ENCODE measurements at regions not wholly inside any gene's neighbourhood (a gene's known extent, or its start where the extent isn't known, plus 50 kb on each side); places are given as distances from the start of the nearest gene placed in this dataset.

- no peak for DNase-seq (ENCODE audit: low spot score)
These were observed 51.0 kb upstream of the TNC start for GRCh38 chr9:115169003-115169402.

DNA sequence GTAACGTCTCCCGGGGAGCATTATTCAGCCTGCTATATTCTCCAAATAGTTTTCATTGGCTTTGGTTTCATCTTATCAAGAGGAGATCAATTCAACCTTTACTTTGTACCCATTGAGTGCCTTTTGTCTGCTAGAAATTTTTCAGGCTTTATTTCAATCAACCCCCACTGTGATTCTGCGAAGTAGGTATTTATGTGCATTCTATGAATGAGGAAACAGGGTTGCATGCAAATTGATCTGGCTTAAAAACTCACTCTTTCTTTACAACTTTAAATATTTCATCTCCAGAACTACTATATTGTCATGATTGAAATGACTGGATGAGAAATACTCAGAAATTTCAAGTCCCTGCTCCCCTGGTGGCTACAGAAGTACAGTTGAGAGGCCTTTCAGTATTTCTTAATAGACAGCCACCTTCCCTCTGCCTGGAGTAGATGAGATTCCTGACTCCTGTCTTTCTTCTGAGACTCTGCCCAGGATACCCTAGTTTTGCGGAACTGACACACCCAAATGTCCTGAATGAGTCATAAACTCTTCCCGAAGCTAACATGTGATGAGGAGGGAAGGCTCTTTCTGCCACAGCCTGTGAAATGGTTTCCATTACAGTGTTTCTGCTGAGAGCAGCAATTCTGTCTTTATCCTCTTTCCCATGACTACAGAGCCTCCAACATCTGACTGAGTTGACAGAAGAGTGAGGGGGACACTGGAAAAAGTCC, 52.6 kb upstream of the TNC start:
- DNase-seq (ENCODE audit: low spot score): peak; percentile 61

- no peak for DNase-seq (ENCODE audit: low spot score)
These were observed 54.0 kb upstream of the TNC start for GRCh38 chr9:115171921-115172388.

- no peak for DNase-seq (ENCODE audit: low spot score)
These were observed 64.3 kb upstream of the TNC start for GRCh38 chr9:115182264-115182663.

- DNase-seq (ENCODE audit: low spot score): no peak
These were observed 65.5 kb upstream of the TNC start for GRCh38 chr9:115183436-115183835.

- DNase-seq (ENCODE audit: low spot score): no peak
These were observed 71.7 kb upstream of the TNC start for GRCh38 chr9:115189686-115190085.

GRCh38 chr9:115191667-115192066, 73.7 kb upstream of the TNC start:
- no peak for DNase-seq (ENCODE audit: low spot score)

GRCh38 chr9:115192280-115192679, 74.3 kb upstream of the TNC start:
- DNase-seq (ENCODE audit: low spot score): no peak

DNA sequence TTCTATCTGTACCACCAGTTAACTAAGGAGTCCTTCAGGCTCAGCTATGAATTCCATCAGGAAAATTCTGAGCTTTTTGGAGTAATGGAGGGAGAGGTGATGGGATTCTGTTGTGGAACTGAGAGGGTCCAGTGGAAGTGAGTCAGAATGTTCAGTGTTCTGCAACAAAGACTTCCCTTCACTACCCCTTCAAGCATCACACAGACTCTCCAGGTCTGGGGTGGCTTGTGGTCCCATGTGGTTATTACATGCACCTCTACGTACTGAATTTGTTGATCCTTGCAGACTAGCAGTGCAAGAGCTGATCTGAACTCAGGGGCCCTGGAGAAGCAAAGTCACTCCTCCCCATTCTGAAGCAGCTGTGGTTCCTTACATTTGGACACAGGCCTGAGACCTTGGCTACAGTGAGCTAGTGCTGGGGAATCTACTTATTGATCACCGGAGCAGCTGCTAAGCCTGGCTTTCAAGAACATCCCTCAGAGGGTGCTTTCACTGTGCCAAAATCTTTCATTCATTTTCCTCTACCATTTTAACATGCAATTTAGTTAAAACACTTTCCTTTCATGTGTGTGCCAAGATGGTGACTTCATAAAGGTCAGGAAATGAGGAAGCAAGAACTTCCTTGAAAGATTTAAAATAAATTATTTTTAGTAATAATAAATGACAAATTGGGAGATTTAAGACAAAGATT, 75.0 kb upstream of the TNC start:
- no peak for DNase-seq (ENCODE audit: low spot score)

DNA sequence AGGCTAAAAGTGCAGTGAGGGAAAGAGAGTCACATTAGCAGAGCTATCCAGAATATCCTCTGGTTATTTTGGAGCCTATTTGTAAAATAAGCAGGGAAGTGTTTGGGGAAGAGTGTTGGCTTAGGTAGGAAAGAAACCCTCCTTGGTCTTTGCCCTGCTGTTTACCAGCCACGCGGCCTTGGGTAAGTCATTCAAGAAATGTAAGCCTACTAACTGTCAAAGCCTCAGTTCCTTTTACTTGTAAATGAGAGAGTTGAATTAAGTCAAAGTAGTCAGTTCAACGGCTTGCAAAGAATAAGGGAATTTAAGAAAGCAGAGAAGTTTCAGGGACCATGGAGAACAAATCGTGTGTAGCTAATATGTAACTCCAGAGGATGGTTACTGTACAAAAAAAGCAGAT, 75.8 kb upstream of the TNC start:
- DNase-seq (ENCODE audit: low spot score): no peak

DNA sequence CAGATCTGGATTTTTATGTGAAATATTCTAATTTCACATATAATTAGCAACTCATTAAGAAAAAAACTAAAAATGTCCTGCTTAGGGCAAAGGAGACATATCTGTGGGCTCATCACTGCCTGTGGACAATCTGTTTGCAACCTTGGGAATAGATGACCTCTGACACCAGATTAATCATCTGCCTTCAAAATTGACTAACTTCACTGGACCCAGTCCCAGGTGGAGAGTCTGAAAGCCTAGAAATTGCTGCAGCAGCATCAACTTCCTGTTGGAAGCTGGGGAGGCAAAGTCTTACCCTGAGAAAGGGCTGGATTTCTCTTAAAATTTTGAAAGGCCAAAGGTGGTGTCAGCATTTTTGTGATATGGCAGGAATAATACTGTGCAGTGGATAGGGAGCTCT, 76.3 kb upstream of the TNC start:
- no peak for DNase-seq (ENCODE audit: low spot score)

- DNase-seq (ENCODE audit: low spot score): no peak
These were observed 78.0 kb upstream of the TNC start for GRCh38 chr9:115195912-115196311.

- DNase-seq (ENCODE audit: low spot score): no peak
These were observed 79.0 kb upstream of the TNC start for GRCh38 chr9:115196919-115197318.

DNA sequence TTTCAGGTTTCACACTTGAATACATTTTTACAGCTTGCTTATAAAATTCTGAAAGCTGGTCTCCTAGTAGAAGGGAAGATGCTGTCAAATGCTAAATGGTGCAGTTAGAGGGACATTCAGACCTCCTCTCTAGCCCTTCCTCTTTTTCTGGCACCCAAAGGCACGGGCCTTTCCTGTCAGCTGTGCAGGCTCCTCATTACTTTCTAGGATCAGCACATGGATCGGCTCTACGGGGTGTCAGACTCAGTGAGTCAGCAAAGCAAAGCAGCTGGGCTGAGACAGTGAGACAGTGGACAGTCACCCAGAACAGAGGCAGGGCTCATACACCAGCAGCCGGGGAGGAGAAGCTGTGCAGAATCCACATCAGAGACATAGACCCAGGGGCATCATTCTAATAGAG, 80.0 kb upstream of the TNC start:
- DNase-seq (ENCODE audit: low spot score): no peak

GRCh38 chr9:115200711-115201505, 83.0 kb upstream of the TNC start:
- DNase-seq (ENCODE audit: low spot score): no peak

GRCh38 chr9:115202181-115202580, 84.2 kb upstream of the TNC start:
- DNase-seq (ENCODE audit: low spot score): no peak

DNA sequence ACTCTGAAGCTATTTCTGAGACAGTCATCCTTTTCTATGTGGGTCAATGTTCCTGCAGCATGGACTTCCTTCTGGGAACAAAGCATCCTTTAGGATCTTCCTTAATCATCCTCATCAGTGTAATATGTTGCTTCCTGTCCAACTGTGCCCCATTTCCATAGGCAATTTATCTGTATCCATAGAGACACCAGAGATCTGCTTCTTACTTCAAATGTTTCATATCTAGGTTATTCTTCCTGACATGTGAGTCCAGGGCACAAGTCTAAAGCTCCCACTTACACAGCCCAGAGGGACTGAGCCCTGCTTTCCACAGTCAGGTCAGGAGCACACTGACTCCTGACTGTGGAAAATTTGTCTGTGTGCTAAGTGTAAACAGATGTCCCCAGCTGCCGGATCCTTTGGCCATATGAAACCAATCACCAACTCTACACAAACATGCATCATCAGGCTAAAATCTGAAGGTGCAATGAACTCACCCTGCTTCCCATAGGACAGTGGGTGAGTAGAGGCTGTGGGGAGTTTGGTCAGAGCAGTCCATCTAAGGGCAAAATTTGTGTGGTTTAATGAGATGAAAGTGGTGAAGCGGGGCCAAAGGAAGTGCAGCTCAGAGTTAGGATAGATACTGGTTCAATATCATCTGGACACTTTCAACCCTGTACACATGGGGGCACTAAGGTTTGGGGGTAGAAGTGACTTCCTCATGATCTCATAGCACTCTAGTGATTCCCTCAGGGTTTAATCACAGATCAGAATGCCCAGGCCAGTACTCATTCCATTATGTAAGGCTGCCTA, 85.2 kb upstream of the TNC start:
- no peak for DNase-seq (ENCODE audit: low spot score)

DNA sequence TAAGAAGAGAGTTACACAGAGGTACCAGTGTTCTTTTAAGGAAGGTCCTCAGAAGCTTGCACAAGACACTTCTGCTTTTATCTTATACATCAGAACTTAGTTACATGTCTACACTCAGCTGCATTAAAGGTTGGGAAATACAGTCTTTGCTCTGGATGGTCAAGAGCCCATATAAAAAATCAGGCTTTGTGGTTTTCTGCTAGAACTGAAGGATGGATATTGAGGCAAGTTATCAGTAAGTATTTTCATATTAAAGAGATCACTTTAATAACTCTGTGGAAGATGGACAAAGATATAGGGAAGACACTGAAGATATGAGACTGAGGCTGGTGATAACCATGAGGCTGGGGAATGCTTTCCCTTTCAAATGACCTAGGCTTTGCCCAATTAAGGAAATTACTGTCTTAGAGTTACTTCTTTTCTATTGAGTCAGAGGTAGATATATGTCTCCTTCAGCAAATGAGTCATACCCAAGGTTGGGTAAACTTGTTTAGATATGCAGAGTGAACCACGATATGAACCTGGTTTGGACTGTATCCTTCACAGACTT, 87.0 kb upstream of the TNC start:
- peak; percentile 31 for DNase-seq (ENCODE audit: low spot score)

- DNase-seq (ENCODE audit: low spot score): no peak
These were observed 89.3 kb upstream of the TNC start for GRCh38 chr9:115207003-115207836.

GRCh38 chr9:115208501-115208900, 90.5 kb upstream of the TNC start:
- no peak for DNase-seq (ENCODE audit: low spot score)

Measured in LoVo (cell line).